ENCODE measurements at regions not wholly inside any gene's neighbourhood (a gene's known extent, or its start where the extent isn't known, plus 50 kb on each side); places are given as distances from the start of the nearest gene placed in this dataset.

GRCh38 chr1:96116731-96117130 lies 604.9 kb upstream of the PTBP2 start (continued):
- TF ChIP-seq NFATC3 (IDR thresholded peaks at IDR 0.05) (no peak), HMBOX1 (IDR thresholded peaks at IDR 0.05) (no peak)

- Histone ChIP-seq H3K9ac (ENCODE audit: insufficient read depth in 1 of 2, low read depth in 2 of 2, low read length in 2 of 2) (no peak overlapping the region), H3K4me3 (no peak overlapping the region), H3K4me1 (replicated peaks in 1 of 2; ENCODE audit: control insufficient read depth in 2 of 2, insufficient read depth in 2 of 2, low read length in 2 of 2) (no peaks in the 10 kb centered on the region), H3K9me1 (ENCODE audit: control insufficient read depth, insufficient read depth, low read length) (no peaks in the 10 kb centered on the region), H3K27me3 (ENCODE audit: control insufficient read depth in 2 of 2, insufficient read depth in 2 of 2, low read length in 2 of 2) (no peaks in the 10 kb centered on the region), H3K9me3 (replicated peaks; ENCODE audit: control insufficient read depth, insufficient read depth, low read depth, low read length) (0 out of 2 replicates have a peak, but pooled peaks cover under 1% of the 10 kb centered on the region), H2AFZ (ENCODE audit: low read depth, low read length) (no peak overlapping the region), H3K79me2 (ENCODE audit: control insufficient read depth, insufficient read depth, low read length) (no peaks in the 10 kb centered on the region), H3K4me2 (ENCODE audit: insufficient read depth, low read length) (no peak overlapping the region), H4K20me1 (replicated peaks; ENCODE audit: control insufficient read depth, insufficient read depth, low read length) (no peaks in the 10 kb centered on the region), H3K36me3 (ENCODE audit: control insufficient read depth, insufficient read depth, low read length) (no peaks in the 10 kb centered on the region), H3K27ac (ENCODE audit: extremely low read depth, low read depth, low read length) (no peak overlapping the region)
- intact Hi-C loops (cut with micrococcal nuclease) = no loop called here
- ATAC-seq (no peak), FAIRE-seq (no peak), DNase-seq (ENCODE audit: extremely low read depth in 1 of 4, low spot score in 3 of 4) (no peak)
- 7% methylated on average over 2 of the region's 2 CpGs for WGBS (ENCODE audit: insufficient coverage, low coverage, missing lambda C conversion rate)
- ChIA-PET CTCF (ENCODE audit: low intra/inter-chr PET ratio) (no interaction called here), POLR2A (no interaction called here)
- BruUV-seq (replicated peaks) = no TSS peak
- in situ Hi-C loops (cut with MboI) = no loop called here
- TF ChIP-seq SETDB1 (IDR thresholded peaks at IDR 0.05; ENCODE audit: low read length) (no peak), CLOCK (CRISPR knock-in tag; IDR thresholded peaks at IDR 0.05; ENCODE audit: borderline replicate concordance) (no peak), CCAR2 (IDR thresholded peaks at IDR 0.05; ENCODE audit: low read depth, low read length) (no peak), PHF21A (IDR thresholded peaks at IDR 0.05; ENCODE audit: borderline replicate concordance, low read depth) (no peak), MCM7 (IDR thresholded peaks at IDR 0.05) (no peak), ELK3 (CRISPR knock-in tag; IDR thresholded peaks at IDR 0.05) (no peak), SIRT6 (IDR thresholded peaks at IDR 0.05; ENCODE audit: low read depth, low read length) (no peak), CBX5 (IDR thresholded peaks at IDR 0.05; ENCODE audit: borderline replicate concordance, low read depth) (no peak)
Observed at GRCh38 chr1:96130432-96130831, 591.2 kb upstream of the PTBP2 start.
